ENCODE measurements at regions not wholly inside any gene's neighbourhood (a gene's known extent, or its start where the extent isn't known, plus 50 kb on each side); places are given as distances from the start of the nearest gene placed in this dataset.

GRCh38 chrX:30948626-30949025, 59.6 kb upstream of the TAB3 start:
- no peak overlapping the region for H4K12ac ChIP-seq (ENCODE audit: low read depth, low read length)
- no peaks in the 10 kb centered on the region for H3K79me2 ChIP-seq (ENCODE audit: control insufficient read depth, insufficient read depth, low read length, poor library complexity)
- H3K4me1 ChIP-seq (ENCODE audit: control insufficient read depth in 1 of 2, insufficient read depth in 2 of 2, low read length in 2 of 2), result peaks cover 2 to 3% of the 10 kb centered on the region in 2 experiments
- no CpG with 5 or more reads among the region's 3 CpGs for WGBS (ENCODE audit: extremely low coverage, insufficient coverage, insufficient read length)
- peaks cover 2% of the 10 kb centered on the region for H3K79me1 ChIP-seq (ENCODE audit: low read length)
- H2AFZ ChIP-seq (ENCODE audit: insufficient read depth, low read length, poor library complexity), result no peak overlapping the region
- H3K23ac ChIP-seq (ENCODE audit: low read length), result no peak overlapping the region
- DNase-seq, result no peak
- no peak overlapping the region for H2BK120ac ChIP-seq (ENCODE audit: insufficient read depth, low read length, poor library complexity)
- no peak overlapping the region for H2BK12ac ChIP-seq (ENCODE audit: low read length)
- no peak overlapping the region for H3K27ac ChIP-seq (ENCODE audit: low read depth, low read length)
- no peak overlapping the region for H3K4ac ChIP-seq (ENCODE audit: low read depth, low read length)
- no peak overlapping the region for H3K14ac ChIP-seq (ENCODE audit: low read length)
- H3K18ac ChIP-seq (ENCODE audit: low read length), result no peak overlapping the region
- no peaks in the 10 kb centered on the region for H3K36me3 ChIP-seq (ENCODE audit: control insufficient read depth in 1 of 2, insufficient read depth in 2 of 2, low read length in 2 of 2)
- no peak overlapping the region for H3K9ac ChIP-seq (ENCODE audit: low read length)
- no peak overlapping the region for H2AK5ac ChIP-seq (ENCODE audit: low read length)
- no peaks in the 10 kb centered on the region for H3K9me3 ChIP-seq (ENCODE audit: insufficient read depth, low read depth, low read length)
- no peaks in the 10 kb centered on the region for H3K27me3 ChIP-seq (ENCODE audit: insufficient read depth, low read length)
- no peak overlapping the region for H3K4me3 ChIP-seq (ENCODE audit: low read depth, low read length)
- no peak overlapping the region for H2BK5ac ChIP-seq (ENCODE audit: low read depth, low read length, poor library complexity)
- H4K91ac ChIP-seq (ENCODE audit: low read depth, low read length), result no peak overlapping the region
- H4K8ac ChIP-seq (ENCODE audit: low read depth, low read length), result no peak overlapping the region
- no peak overlapping the region for H3K4me2 ChIP-seq (ENCODE audit: low read length)

DNA sequence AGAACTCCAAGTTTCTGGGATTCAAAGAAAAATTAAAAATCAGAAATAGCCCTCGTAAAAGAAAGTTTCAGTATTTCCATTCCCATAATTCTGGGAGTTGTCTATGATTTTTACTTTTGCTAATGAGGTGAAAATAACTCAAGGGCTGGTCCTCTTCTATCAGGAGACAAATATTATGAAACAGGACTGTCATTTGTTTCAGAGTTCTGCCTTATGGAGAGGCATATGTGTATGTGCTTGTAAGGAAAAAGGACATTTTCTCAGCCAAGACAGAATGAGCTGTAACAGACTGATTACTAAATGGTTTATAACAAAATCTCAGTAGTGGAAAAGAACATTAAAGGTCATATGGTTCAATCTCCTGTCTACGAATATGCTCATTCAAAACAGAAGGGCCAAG, 59.0 kb upstream of the TAB3 start:
- Histone ChIP-seq H3K4me2 (ENCODE audit: low read length) (no peak overlapping the region), H3K18ac (ENCODE audit: low read length) (no peak overlapping the region)

DNA sequence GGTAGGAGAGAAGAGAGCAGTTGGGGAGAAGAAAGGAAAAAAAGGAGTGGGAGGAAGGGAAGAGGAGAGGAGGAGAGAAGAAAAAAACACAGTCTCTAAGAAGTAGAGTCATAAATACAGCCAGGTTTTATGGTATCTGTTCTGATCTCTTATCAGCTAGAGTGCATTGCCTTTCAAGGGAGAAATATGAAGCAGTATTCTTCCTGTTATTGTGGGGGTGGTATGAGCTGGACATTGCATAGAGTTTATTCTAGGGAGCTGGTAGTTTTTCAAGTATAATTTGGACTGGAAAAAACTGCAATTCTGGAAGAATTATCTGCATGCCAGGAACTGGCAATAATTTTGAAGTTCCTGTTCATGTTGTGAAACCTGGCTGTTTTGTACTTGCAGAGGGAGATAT, 54.9 kb upstream of the TAB3 start:
- Histone ChIP-seq H2AK5ac (ENCODE audit: low read length) (no peak overlapping the region), H3K4me1 (ENCODE audit: control insufficient read depth in 1 of 2, insufficient read depth in 2 of 2, low read length in 2 of 2) (peaks cover 3% of the 10 kb centered on the region in 2 experiments), H4K91ac (ENCODE audit: low read depth, low read length) (peak overlapping the region; percentile 28), H3K4me2 (ENCODE audit: low read length) (no peak overlapping the region), H3K14ac (ENCODE audit: low read length) (no peak overlapping the region), H3K36me3 (ENCODE audit: control insufficient read depth in 1 of 2, insufficient read depth in 2 of 2, low read length in 2 of 2) (no peaks in the 10 kb centered on the region), H3K18ac (ENCODE audit: low read length) (no peak overlapping the region), H3K27ac (ENCODE audit: low read depth, low read length) (peak overlapping the region; percentile 59), H4K8ac (ENCODE audit: low read depth, low read length) (no peak overlapping the region), H2AFZ (ENCODE audit: insufficient read depth, low read length, poor library complexity) (no peak overlapping the region), H3K4ac (ENCODE audit: low read depth, low read length) (no peak overlapping the region), H3K23ac (ENCODE audit: low read length) (no peak overlapping the region), H2BK120ac (ENCODE audit: insufficient read depth, low read length, poor library complexity) (peak overlapping the region; percentile 15), H3K27me3 (ENCODE audit: insufficient read depth, low read length) (no peaks in the 10 kb centered on the region), H4K12ac (ENCODE audit: low read depth, low read length) (no peak overlapping the region), H2BK5ac (ENCODE audit: low read depth, low read length, poor library complexity) (no peak overlapping the region), H2BK12ac (ENCODE audit: low read length) (peak overlapping the region; percentile 18), H3K9me3 (ENCODE audit: insufficient read depth, low read depth, low read length) (no peaks in the 10 kb centered on the region), H3K4me3 (ENCODE audit: low read depth, low read length) (no peak overlapping the region), H3K79me1 (ENCODE audit: low read length) (peaks cover 4% of the 10 kb centered on the region), H3K79me2 (ENCODE audit: control insufficient read depth, insufficient read depth, low read length, poor library complexity) (no peaks in the 10 kb centered on the region), H3K9ac (ENCODE audit: low read length) (no peak overlapping the region)
- DNase-seq, result peak in 1 of 2 donors; percentile 54

More for the DNA sequence above, 59.0 kb upstream of the TAB3 start:
- Histone ChIP-seq H2AK5ac (ENCODE audit: low read length) (no peak overlapping the region), H3K9me3 (ENCODE audit: insufficient read depth, low read depth, low read length) (no peaks in the 10 kb centered on the region), H3K27ac (ENCODE audit: low read depth, low read length) (no peak overlapping the region), H4K91ac (ENCODE audit: low read depth, low read length) (no peak overlapping the region), H3K4me3 (ENCODE audit: low read depth, low read length) (no peak overlapping the region), H3K79me1 (ENCODE audit: low read length) (peaks cover 4% of the 10 kb centered on the region), H4K12ac (ENCODE audit: low read depth, low read length) (no peak overlapping the region), H3K9ac (ENCODE audit: low read length) (no peak overlapping the region), H3K4me1 (ENCODE audit: control insufficient read depth in 1 of 2, insufficient read depth in 2 of 2, low read length in 2 of 2) (peaks cover 3% of the 10 kb centered on the region in 2 experiments), H2BK5ac (ENCODE audit: low read depth, low read length, poor library complexity) (no peak overlapping the region), H2AFZ (ENCODE audit: insufficient read depth, low read length, poor library complexity) (no peak overlapping the region), H4K8ac (ENCODE audit: low read depth, low read length) (no peak overlapping the region), H3K27me3 (ENCODE audit: insufficient read depth, low read length) (no peaks in the 10 kb centered on the region), H2BK12ac (ENCODE audit: low read length) (no peak overlapping the region), H3K4ac (ENCODE audit: low read depth, low read length) (no peak overlapping the region), H3K14ac (ENCODE audit: low read length) (no peak overlapping the region), H2BK120ac (ENCODE audit: insufficient read depth, low read length, poor library complexity) (no peak overlapping the region), H3K79me2 (ENCODE audit: control insufficient read depth, insufficient read depth, low read length, poor library complexity) (no peaks in the 10 kb centered on the region), H3K36me3 (ENCODE audit: control insufficient read depth in 1 of 2, insufficient read depth in 2 of 2, low read length in 2 of 2) (no peaks in the 10 kb centered on the region), H3K23ac (ENCODE audit: low read length) (no peak overlapping the region)
- no peak for DNase-seq
- WGBS (ENCODE audit: extremely low coverage, insufficient coverage, insufficient read length), result no CpG with 5 or more reads among the region's 2 CpGs

GRCh38 chrX:30941898-30942297, 52.8 kb upstream of the TAB3 start:
- WGBS (ENCODE audit: extremely low coverage, insufficient coverage, insufficient read length), result no CpG with 5 or more reads among the region's 1 CpG
- H3K23ac ChIP-seq (ENCODE audit: low read length), result no peak overlapping the region
- H3K4me2 ChIP-seq (ENCODE audit: low read length), result no peak overlapping the region
- H2BK120ac ChIP-seq (ENCODE audit: insufficient read depth, low read length, poor library complexity), result no peak overlapping the region
- H2AFZ ChIP-seq (ENCODE audit: insufficient read depth, low read length, poor library complexity), result no peak overlapping the region
- H2BK5ac ChIP-seq (ENCODE audit: low read depth, low read length, poor library complexity), result no peak overlapping the region
- no peaks in the 10 kb centered on the region for H3K9me3 ChIP-seq (ENCODE audit: insufficient read depth, low read depth, low read length)
- H4K91ac ChIP-seq (ENCODE audit: low read depth, low read length), result peak overlapping the region; percentile 14
- no peak overlapping the region for H3K14ac ChIP-seq (ENCODE audit: low read length)
- DNase-seq, result peak; percentile 10 to 71
- H3K4me3 ChIP-seq (ENCODE audit: low read depth, low read length), result no peak overlapping the region
- no peak overlapping the region for H3K18ac ChIP-seq (ENCODE audit: low read length)
- no peak overlapping the region for H2BK12ac ChIP-seq (ENCODE audit: low read length)
- no peak overlapping the region for H2AK5ac ChIP-seq (ENCODE audit: low read length)
- no peak overlapping the region for H3K27ac ChIP-seq (ENCODE audit: low read depth, low read length)
- peaks cover 3 to 5% of the 10 kb centered on the region in 2 experiments for H3K4me1 ChIP-seq (ENCODE audit: control insufficient read depth in 1 of 2, insufficient read depth in 2 of 2, low read length in 2 of 2)
- no peaks in the 10 kb centered on the region for H3K79me2 ChIP-seq (ENCODE audit: control insufficient read depth, insufficient read depth, low read length, poor library complexity)
- peaks cover 4% of the 10 kb centered on the region for H3K79me1 ChIP-seq (ENCODE audit: low read length)
- no peak overlapping the region for H4K12ac ChIP-seq (ENCODE audit: low read depth, low read length)
- H3K36me3 ChIP-seq (ENCODE audit: control insufficient read depth in 1 of 2, insufficient read depth in 2 of 2, low read length in 2 of 2), result no peaks in the 10 kb centered on the region
- no peak overlapping the region for H3K4ac ChIP-seq (ENCODE audit: low read depth, low read length)
- H3K27me3 ChIP-seq (ENCODE audit: insufficient read depth, low read length), result no peaks in the 10 kb centered on the region
- no peak overlapping the region for H3K9ac ChIP-seq (ENCODE audit: low read length)
- no peak overlapping the region for H4K8ac ChIP-seq (ENCODE audit: low read depth, low read length)

Data from trophoblast cell (in vitro differentiated cells and primary cell).